Stimulated activated CD8-positive, alpha-beta memory T cell treated with anti-CD3 and anti-CD28 coated beads, Interleukin-4, amount 100 ng/mL, for 48 hours (primary cell): ENCODE measurements at regions not wholly inside any gene's neighbourhood (a gene's known extent, or its start where the extent isn't known, plus 50 kb on each side); places are given as distances from the start of the nearest gene placed in this dataset.
"Not testable (repeated sequence)": the region's sequence is repeated elsewhere in the genome, so short reads cannot be mapped to it uniquely, and the experiment has no call there.

Experiments
- DNase-seq: peaks from one replicate; pipeline ENCODE4 v3.0.0-alpha.2; 2020

GRCh38 chr13:22960827-22961226, 220.0 kb upstream of the SGCG start:
- no peak for DNase-seq

GRCh38 chr13:22961342-22961741, 219.4 kb upstream of the SGCG start:
- DNase-seq, result not testable (repeated sequence)

GRCh38 chr13:22961835-22962537, 218.8 kb upstream of the SGCG start:
- DNase-seq, result no peak

- DNase-seq, result not testable (repeated sequence)
These were observed 217.3 kb upstream of the SGCG start for GRCh38 chr13:22963384-22964053.

- no peak for DNase-seq
These were observed 216.4 kb upstream of the SGCG start for GRCh38 chr13:22964245-22964966.

GRCh38 chr13:22965011-22965857, 215.5 kb upstream of the SGCG start:
- DNase-seq, result not testable (repeated sequence)

- not testable (repeated sequence) for DNase-seq
These were observed 214.9 kb upstream of the SGCG start for GRCh38 chr13:22965858-22966239.

GRCh38 chr13:22966753-22967152, 214.0 kb upstream of the SGCG start:
- not testable (repeated sequence) for DNase-seq

GRCh38 chr13:22967669-22968068, 213.1 kb upstream of the SGCG start:
- no peak for DNase-seq

GRCh38 chr13:22979952-22980351, 200.8 kb upstream of the SGCG start:
- DNase-seq, result no peak

GRCh38 chr13:22980936-22981335, 199.8 kb upstream of the SGCG start:
- DNase-seq, result no peak

GRCh38 chr13:22993148-22993547, 187.6 kb upstream of the SGCG start:
- no peak for DNase-seq

- DNase-seq, result no peak
These were observed 177.3 kb upstream of the SGCG start for GRCh38 chr13:23003446-23003845.

GRCh38 chr13:23007426-23007825, 173.4 kb upstream of the SGCG start:
- DNase-seq, result no peak

GRCh38 chr13:23018143-23018542, 162.6 kb upstream of the SGCG start:
- DNase-seq, result no peak

GRCh38 chr13:23020246-23020843, 160.4 kb upstream of the SGCG start:
- peak; percentile 35 for DNase-seq

GRCh38 chr13:23021906-23022305, 158.9 kb upstream of the SGCG start:
- DNase-seq, result no peak

GRCh38 chr13:23022704-23023103, 158.1 kb upstream of the SGCG start:
- no peak for DNase-seq

- no peak for DNase-seq
These were observed 154.7 kb upstream of the SGCG start for GRCh38 chr13:23025864-23026608.

- DNase-seq, result no peak
These were observed 141.4 kb upstream of the SGCG start for GRCh38 chr13:23039266-23039935.

GRCh38 chr13:23042181-23042580, 138.6 kb upstream of the SGCG start:
- DNase-seq, result no peak
